HG02970 (cell line): ENCODE measurements at regions not wholly inside any gene's neighbourhood (a gene's known extent, or its start where the extent isn't known, plus 50 kb on each side); places are given as distances from the start of the nearest gene placed in this dataset.
"Not testable (repeated sequence)": the region's sequence is repeated elsewhere in the genome, so short reads cannot be mapped to it uniquely, and the experiment has no call there.

ENCODE experiments used
- ATAC-seq: cut with Tn5 transposase; IDR thresholded peaks from one replicate; pipeline ENCODE4 v1.9.1; 2021; ENCODE audit warnings: mild to moderate bottlenecking, moderate library complexity, moderate number of reproducible peaks; ENCODE audit not compliant: unreplicated experiment, low FRiP score

DNA sequence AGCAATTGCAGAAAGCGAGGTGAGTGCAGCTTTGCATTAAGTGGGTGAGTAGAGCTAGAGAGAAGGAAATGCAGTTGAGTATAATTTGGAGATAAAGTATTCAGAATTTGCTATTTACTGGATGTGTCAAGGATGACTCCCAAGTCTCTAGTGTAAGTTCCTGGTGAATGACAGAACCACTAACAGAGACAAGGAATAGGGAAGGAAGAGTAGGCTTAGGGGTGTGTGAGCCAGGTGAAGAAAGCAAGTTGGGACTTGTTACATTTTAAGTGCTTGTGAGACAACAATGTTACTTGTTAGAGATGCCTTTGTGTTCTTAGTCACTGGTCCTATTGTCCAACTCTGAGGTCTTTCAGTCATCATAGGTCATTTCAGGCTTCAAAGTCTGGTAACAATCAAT lies 70.8 kb downstream of the TBC1D26 start:
- ATAC-seq = not testable (repeated sequence)

DNA sequence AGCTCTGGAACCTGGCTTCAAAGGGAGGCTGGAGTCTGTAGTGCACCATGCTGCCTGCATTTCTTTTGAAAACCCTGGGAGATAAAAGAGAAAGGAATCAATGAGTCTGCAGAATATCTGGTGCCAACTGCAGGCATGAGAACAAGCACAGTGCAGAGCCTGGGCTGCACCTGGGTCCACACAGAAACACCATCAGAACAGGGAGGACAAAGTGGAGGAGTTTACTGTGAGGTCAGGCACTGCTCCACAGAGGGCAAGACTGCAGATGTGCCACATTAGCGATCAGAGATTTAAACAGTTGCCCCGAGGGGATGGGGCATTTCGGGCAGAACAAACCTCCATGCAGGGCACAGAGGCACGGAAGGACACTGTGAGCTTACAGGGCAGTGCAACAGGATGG lies 74.7 kb downstream of the TBC1D26 start:
- ATAC-seq = not testable (repeated sequence)

DNA sequence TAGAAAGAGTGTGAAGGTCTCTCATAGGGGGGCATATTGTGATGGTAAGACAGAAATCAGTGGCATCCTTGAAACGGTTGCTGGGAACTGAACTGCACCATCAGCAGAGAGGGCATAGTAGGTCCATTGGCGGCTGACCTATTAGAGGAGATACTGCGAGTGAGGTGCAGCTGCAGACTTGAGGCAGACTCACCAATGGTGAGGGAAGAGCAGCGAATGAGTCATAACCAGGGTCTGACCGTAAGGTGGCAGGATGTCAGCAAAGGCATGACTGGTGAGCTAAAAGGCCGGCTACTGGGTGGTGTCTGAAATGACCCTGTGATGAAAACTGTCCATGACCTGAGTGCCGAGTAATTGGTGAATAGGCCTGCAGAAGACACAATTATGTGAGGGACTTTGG lies 81.3 kb downstream of the TBC1D26 start:
- ATAC-seq = not testable (repeated sequence)

DNA sequence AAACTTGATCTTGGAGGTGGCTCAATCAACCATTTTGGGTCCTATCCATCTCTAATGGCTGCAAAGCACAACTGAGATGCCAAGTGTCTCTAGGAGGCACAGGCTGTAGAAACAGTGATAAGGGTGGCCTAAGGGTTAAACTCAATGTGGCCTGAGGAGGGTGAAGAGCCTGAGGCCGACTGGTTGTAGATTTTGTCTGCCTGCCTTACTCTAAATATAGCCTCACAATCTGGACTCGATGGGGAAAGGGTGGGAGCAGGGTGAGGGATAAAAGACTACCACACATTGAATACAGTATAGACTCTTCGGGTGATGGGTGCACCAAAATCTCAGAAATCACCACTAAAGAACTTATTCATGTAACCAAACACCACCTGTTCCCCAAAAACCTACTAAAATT lies 81.9 kb downstream of the TBC1D26 start:
- ATAC-seq = not testable (repeated sequence)

DNA sequence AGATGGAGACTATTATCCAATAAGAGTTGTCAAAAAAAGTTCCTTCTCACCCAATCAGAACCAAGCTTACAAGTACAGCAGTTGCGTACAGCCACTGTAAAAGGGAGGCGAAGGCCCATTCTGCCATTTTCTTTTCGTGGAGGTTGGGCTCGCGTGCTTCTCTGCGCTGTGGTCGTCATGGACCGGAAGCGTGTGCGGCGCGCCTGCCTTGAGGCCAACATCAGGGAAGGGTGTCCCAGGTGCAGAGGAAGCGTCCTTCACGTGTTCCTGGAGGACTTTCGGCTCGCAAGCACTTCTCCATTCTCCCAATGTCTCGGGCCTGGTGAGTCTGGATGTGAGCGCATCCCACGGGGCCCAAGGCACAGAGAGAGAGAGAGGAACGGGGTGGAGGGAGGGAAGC lies 85.8 kb downstream of the TBC1D26 start:
- ATAC-seq = not testable (repeated sequence)

DNA sequence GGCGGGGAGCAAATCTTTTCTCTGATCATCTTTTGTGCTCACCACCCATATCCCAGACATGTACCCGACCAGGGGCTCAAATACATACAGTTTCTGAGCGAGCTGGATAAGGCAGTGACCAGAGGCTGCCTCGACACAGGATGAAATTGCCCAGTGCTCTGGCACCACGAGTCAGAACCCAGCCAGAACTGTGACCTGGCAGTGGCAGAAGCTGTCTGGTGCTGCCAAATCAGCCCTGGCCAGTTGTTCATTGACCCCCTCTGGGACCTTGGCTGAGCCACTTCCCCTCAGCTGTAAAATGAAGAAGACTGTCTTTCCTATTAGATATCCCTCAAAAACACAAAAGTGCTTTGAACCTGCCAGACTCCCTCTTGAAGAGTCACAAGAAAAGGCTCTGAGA lies 90.2 kb downstream of the TBC1D26 start:
- not testable (repeated sequence) for ATAC-seq

DNA sequence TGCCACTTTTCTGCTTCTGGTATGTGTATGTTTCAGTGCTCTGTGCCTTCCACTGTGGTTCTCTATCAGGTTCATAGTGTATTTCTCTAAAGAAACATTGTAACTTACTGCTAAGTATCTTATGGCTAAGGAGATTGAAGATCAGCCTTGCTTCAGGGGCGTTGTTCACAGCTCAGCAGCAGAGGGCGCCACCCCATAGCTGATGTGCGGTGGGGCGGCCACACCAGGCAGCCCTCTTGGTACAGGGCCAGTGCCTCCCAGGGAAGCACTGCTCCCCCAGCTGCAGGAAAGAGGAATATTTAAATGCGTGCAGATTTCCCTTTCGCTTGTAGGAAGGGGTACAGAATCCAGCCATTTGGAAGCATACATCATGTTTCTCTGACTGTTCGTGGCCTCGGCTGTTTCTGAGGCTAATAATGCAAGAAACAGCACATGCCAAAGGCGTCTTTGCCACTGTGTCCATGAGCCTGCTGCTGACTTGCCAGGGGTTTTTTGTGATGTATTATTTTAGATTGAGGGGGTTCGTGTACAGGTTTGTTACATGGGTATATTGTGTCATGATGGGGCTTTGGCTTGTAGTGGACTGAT lies 96.7 kb downstream of the TBC1D26 start:
- ATAC-seq = peak; percentile 44

DNA sequence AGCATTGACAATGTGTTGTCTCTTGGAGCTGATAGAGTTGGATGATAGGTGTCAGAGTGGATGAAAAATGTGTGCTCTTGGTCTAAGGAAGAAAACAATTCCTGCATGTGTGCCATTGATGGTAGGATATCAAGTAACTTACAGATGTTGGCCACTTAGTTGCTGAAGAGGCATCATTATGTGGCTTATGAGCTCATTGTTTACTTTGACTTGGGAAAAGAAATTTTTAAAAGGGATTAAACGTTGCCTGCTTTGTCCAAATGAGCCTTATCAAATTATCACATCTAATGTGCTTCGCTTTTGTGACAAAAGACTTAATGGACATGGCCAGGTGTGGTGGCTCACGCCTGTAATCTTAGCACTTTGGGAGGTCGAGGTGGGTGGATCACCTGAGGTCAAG lies 98.1 kb downstream of the TBC1D26 start:
- ATAC-seq = not testable (repeated sequence)

DNA sequence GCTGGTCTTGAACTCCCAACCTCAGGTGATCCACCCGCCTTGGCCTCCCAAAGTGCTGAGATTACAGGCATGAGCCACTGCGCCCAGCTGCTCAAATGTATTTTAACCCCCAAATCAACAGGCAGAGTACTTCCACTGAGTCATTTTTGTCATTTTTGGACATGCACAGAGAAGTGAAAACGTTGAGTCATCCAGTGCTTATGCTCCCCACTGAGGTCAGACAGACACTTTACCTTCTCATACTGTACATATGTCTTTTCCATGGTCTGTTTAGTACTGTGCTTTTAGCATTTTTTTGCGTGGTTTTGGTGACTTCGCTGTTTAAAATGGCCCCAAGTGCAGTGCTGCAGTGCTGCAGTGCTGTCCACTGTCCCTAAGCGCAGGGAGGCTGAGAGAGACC lies 99.1 kb downstream of the TBC1D26 start:
- ATAC-seq = peak; percentile 77

DNA sequence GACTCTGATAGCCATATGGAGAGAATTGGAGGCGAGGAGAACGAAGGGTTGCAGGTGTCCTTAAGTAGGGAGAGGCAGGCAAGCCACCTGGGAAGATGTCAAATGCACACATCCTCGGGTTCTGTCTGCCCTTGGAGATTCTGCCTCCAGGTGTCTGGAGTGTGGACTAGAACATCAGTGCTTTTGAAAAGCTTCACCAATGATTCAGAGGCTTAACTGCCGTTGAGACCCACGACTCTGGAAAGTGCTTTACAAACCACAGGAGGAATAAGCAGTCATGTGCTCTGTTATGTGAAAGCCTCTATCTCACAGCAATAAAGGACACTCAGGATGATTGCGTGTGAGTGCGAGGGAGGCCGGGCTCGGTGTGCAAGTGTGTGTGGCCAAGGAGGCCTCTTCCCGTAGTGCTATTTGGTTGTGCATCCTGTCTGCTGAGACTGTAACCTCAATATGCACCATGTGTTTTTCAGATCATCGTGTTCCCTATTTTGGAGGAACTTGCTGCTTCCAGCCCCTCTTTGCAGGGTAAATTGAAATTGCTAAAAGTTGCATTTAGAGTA lies 100.9 kb downstream of the TBC1D26 start:
- not testable (repeated sequence) for ATAC-seq

DNA sequence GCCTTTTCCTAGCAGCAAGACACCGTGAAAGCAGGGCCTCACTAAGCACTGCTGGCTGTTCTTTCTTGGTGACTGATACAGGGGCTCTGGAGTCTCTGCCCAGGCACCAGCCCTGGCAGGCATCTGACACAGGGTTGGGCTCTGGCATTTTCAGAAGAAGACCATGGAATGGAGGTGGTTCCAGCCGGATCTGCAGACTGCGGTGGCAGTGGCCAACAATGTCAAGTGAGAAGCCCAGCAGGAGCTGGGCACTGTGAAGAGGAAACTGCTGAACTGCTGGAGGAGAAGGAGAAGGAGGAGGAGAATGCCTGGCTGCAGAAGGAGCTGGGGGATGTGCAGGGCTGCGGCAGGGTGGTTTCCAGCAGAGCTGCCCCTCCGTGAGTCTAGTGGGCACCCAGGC lies 101.8 kb downstream of the TBC1D26 start:
- ATAC-seq = not testable (repeated sequence)

DNA sequence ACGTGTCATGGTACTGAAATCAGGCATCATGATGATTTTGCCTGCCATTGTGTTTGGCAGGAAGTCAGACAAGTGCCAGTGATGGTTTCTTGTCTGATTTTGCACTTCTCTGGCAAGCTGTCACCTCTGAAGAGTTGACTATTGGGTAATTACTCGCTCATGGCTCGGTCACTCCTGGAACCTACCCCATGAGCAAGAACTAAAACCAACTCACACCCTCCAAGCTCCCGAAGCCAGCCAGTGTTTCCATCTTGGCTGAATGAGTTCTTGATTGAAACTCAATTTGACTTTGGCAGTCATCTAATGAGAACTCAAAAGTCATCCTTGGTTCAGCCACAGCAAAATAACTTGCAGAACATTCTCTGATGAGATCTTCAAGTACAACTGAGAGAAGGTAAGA lies 103.4 kb downstream of the TBC1D26 start:
- not testable (repeated sequence) for ATAC-seq

DNA sequence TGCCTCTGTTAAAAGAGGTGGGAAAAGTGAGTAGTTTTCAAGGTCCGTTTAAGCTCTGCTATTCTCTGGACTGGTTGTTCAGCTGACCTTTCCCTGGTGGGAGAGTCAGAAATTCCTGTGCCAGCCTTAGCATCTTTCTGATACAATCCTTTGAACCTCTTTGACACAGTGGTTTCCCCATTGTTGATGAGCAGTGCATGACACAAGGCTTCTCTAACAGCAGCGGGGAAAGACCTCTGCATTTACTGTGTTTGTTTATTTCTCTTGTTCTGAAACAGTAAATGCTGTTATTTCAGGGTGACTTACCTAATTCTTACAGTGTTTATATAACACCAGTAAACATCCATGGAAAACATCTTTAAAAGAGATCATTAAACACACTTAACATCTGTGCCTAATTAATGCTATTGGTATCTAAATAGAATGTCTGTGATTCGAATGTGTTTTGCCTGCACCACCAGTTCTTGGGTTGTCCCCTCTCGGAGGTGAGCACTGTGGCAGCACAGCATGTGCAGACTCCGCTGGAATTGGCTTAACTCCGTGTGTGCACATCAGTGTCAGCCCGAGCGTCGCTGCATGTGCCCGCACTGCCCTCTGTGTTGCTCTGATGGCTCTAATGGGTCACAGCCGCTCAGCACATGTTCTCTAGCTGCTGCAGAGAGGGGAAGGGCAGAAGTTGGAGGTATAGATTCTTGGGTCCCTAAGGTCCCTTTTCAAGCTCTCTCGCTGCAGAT lies 104.3 kb downstream of the TBC1D26 start:
- not testable (repeated sequence) for ATAC-seq

DNA sequence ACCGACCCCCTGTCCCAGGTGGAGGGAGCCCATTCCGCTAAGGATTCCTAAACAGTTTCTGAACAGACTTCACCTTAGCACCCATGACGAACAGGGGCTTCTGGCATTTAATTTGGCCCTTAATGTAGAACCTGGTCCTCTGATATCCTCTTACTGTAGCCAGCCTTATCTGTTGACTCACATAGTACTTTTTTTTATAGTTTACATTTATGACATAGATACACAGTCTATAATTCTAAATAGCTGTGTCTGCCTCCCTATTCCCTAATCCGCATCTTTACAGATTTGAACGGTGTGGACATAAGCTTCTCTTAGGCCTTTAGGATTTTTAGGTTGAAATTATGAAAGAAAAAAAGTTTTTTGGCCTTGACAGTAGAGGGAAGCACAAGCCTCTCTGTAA lies 104.9 kb downstream of the TBC1D26 start:
- not testable (repeated sequence) for ATAC-seq

DNA sequence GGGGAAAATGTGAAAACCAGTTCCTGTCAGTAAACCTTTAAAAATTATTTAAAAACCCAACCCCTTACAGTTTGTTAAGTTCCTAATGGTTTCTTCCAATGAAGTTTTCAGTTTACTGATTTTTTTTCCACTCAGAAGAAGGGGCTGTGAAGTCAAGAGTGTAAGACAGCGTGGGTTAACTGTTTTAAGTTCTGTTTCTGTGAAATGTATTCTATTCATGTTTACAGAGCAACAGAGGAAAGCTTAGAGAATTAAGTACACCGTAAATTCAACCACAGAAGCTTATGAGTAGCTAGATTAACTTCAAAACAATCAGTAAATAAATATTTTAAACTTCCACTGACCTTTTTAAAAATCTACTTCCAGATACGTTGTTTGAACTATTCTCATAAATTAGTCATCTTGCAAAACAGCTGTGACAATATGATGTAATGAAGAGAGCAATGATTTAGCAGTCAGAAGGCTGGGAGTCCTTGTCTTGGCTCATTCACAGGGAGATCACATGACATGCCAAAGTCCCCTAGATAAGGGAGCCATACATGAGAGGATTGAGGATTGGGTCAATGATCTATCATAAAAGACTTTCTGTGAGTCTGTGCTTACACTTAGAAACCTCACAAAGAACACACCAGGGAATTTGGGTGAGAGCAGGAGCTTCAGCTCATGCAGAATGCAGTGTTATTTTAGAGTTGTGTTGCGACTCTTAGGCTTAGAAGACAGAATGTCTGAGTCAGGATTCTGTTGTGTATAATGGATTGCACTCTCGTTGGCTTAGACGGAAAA lies 97.3 kb upstream of the ADORA2B start:
- ATAC-seq = not testable (repeated sequence)

DNA sequence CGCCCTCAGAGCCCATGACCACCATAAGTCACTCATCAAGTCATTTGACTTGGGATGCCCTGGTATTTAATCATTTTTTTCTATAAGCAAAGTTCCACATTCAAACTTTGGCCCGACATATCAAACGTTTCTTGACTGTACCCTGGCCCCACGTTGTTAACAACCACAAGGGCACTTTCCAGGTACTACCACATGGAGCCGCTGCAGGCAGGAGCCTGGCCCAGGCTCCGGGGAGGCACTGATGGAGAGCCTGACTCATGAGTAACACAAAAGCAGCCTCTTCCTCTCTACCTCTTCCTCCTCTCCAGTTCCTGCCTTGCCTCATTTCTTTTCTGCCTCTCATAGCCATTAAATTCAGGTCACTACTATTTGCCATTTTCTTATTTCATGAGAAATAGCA lies 95.9 kb upstream of the ADORA2B start:
- ATAC-seq = not testable (repeated sequence)

DNA sequence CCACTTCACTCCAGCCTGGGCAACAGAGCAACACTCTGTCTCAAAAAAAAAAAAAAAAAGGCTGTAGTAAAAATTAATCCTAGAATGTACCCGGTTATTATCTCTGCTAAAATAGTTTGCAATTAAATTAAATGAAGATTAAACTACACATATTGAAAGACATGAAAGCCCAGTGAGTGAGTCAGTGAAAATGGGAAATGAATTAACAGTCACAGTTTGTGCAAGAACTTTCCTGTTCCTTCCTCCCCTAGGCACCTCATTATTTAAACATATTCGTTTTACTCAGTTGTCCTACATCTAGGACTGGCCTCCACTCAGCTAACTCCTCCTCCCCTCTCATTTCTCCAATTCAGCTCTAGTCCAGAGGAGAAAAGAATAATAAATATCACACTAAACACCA lies 94.9 kb upstream of the ADORA2B start:
- not testable (repeated sequence) for ATAC-seq

DNA sequence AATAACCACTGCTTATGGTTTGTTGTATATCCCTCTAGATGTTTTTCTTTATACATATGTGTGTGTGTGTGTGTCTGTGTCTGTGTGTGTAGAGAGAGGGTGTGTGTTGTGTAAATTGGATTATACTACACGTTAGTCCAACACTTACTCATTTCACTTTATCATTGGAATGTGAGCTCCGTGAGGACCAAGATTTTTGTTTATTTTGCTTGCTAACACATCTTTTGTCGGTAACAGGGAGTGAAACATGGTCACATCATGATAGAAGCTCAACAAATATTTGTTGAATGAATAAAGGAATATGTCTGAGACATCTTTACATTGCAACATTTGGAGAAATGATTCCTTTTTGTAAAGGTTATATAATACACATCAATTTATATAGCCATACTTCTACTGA lies 94.2 kb upstream of the ADORA2B start:
- not testable (repeated sequence) for ATAC-seq

DNA sequence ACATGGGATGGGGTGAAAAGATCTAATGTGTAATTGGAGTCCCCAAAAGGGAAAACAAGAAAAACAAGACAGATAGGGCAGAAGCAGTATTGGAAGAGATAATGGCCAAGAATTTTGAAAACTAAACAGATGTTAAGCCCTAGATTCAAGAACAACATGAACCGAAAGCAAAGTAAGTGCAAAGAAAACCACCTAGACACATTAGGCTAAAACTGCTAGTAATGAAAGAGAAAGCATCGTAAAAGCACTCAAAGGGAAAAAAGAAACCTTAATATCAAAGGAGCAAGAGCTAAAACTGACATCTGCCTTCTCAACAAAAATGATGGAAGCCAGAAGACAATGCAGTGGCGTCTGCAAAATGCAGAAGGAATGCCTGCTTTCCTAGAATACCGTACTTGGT lies 92.1 kb upstream of the ADORA2B start:
- not testable (repeated sequence) for ATAC-seq

DNA sequence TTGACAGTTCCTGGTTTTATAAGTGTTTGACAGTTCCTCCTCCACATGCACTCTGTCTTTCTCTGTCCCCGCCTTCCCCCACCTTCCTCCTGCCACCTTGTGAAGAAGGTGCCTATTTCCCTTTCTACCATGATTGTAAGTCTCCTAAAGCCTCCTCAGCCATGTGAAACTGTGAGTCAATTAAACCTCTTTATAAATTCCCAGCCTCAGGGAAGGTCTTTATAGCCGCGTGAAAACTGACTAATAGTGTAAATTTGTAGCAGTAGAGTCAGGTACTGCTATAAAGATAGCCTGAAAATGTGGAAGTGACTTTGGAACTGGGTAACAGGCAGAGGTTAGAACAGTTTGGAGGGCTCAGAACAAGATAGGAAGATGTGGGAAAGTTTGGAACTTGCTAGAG lies 88.7 kb upstream of the ADORA2B start:
- ATAC-seq = not testable (repeated sequence)

DNA sequence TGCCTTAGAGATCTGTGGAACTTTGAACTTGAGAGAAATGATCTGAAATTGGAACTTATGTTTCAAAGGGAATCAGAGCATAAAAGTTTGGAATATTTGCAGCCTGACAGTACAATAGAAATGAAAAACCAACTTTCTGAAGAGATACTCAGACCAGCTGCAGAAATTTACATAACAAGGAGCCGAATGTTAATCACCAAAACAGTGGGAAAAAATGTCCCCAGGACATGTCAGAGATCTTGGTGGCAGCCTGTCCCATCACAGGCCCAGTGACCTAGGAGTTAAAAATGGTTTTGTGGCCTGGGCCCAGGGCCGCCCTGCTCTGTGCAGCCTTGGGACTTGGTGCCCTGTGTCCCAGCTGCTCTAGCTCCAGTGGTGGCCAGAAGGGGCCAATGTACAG lies 88.2 kb upstream of the ADORA2B start:
- ATAC-seq = not testable (repeated sequence)
